ENCODE measurements at regions not wholly inside any gene's neighbourhood (a gene's known extent, or its start where the extent isn't known, plus 50 kb on each side); places are given as distances from the start of the nearest gene placed in this dataset.

DNA sequence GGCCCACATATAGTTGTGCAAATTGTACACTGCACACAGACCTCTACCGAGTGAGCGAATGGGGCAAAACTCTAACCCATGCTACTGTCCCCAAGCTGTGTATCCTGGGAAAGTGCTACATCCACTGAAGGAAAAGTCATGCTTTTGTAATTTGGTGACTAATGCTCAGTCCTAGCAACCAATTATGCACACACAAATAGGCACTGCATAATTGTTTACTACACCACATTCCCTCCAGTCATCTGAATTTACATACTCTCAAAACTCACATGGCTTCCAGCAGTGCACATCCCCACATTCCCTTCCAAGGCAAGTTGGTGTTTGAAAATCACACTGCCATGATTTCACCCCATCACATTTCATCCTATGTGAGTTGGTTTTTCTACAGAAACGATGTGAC is 125.9 kb upstream of the OSMR start:
- TF ChIP-seq POLR2A (IDR thresholded peaks at IDR 0.05) = no peak
- TF ChIP-seq, protein P1, sequence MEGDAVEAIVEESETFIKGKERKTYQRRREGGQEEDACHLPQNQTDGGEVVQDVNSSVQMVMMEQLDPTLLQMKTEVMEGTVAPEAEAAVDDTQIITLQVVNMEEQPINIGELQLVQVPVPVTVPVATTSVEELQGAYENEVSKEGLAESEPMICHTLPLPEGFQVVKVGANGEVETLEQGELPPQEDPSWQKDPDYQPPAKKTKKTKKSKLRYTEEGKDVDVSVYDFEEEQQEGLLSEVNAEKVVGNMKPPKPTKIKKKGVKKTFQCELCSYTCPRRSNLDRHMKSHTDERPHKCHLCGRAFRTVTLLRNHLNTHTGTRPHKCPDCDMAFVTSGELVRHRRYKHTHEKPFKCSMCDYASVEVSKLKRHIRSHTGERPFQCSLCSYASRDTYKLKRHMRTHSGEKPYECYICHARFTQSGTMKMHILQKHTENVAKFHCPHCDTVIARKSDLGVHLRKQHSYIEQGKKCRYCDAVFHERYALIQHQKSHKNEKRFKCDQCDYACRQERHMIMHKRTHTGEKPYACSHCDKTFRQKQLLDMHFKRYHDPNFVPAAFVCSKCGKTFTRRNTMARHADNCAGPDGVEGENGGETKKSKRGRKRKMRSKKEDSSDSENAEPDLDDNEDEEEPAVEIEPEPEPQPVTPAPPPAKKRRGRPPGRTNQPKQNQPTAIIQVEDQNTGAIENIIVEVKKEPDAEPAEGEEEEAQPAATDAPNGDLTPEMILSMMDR (IDR thresholded peaks at IDR 0.05) = no peak
- TF ChIP-seq POLR2AphosphoS5 (IDR thresholded peaks at IDR 0.05) = no peak
- no peak for TF ChIP-seq EP300 (IDR thresholded peaks at IDR 0.05)

All from upper lobe of left lung (tissue), 4 donors.